ENCODE measurements at regions not wholly inside any gene's neighbourhood (a gene's known extent, or its start where the extent isn't known, plus 50 kb on each side); places are given as distances from the start of the nearest gene placed in this dataset.

GRCh38 chr11:10933455-10934292 is 75.8 kb upstream of the ZBED5 start:
- DNase-seq (ENCODE audit: low read depth in 3 of 3, low spot score in 2 of 3): peak; percentile 88 to 94 (median 89)

- DNase-seq (ENCODE audit: low read depth in 3 of 3, low spot score in 2 of 3): no peak
Measured at GRCh38 chr11:10932976-10933375, 75.1 kb upstream of the ZBED5 start.

DNA sequence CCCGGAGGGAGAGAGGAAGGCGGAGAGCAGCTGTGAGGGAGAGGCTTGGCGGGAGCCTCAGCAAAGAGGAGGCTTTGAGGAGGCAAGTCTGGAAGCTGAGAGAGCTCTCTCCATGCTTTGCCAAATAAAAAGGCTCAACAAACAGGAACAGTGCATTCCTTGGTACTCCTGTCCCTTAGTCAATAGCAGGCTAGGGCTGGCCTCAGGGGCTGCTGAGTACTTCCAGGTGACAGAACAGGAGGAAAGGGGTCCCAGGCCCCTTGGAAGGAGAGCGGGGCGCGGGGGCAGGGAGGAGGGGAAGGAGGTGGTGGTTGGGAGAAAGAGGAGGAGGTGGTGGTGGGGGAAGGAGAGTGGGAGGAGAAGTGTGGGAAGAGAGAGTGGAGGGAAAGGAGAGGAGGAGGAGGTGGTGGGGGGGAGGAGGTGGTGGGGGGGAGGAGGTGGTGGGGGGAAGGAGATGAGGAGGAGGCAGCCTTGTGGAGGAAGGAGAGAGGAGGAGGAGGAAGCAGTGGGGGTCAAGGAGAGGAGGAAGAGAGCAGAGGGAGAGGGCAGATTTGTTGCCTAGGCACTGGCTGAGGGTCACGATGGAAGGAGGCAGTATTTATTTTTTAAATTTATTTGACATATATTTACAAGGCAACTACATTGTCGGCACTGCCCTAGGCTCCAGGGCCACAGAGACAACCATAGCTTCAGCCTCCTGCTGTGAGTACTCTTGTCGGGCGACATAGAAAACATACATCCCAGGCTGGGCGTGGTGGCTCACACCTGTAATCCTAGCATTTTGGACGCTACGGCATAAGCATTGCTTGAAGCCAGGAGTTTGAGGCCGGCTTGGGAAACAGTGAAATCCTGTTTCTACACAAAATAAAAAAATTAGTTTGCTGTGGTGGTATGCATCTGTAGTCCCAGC is 74.2 kb upstream of the ZBED5 start:
- DNase-seq (ENCODE audit: low read depth in 3 of 3, low spot score in 2 of 3): no peak

- DNase-seq (ENCODE audit: low read depth in 3 of 3, low spot score in 2 of 3): peak; percentile 66 to 72 (median 71)
Measured at GRCh38 chr11:10930972-10931760, 73.3 kb upstream of the ZBED5 start.

GRCh38 chr11:10930224-10930971 is 72.5 kb upstream of the ZBED5 start:
- no peak for DNase-seq (ENCODE audit: low read depth in 3 of 3, low spot score in 2 of 3)

GRCh38 chr11:10927538-10927937 is 69.7 kb upstream of the ZBED5 start:
- DNase-seq (ENCODE audit: low read depth in 3 of 3, low spot score in 2 of 3): no peak

DNA sequence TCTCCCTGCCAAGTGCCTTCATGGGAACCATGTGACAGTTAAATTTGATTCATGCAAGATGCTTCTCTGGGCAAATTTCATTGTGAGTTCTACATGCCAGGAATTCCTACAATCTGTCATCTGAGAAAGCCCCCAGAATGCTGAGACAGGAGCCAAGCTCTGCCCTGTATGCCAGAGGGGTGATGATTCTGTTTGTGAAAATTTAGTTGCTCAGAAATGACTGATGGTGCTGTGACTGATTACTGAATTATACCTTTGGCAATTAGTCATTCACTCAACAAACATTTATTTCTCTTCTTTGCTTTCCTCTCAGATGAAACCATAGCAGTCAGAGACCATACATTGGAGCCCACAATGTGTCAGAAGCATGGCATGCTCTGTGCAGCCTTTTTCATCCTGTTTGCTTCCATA is 69.0 kb upstream of the ZBED5 start:
- no peak for DNase-seq (ENCODE audit: low read depth in 3 of 3, low spot score in 2 of 3)

GRCh38 chr11:10925149-10925926 is 67.5 kb upstream of the ZBED5 start:
- no peak for DNase-seq (ENCODE audit: low read depth in 3 of 3, low spot score in 2 of 3)

- no peak for DNase-seq (ENCODE audit: low read depth in 3 of 3, low spot score in 2 of 3)
Measured at GRCh38 chr11:10923882-10924281, 66.0 kb upstream of the ZBED5 start.

DNA sequence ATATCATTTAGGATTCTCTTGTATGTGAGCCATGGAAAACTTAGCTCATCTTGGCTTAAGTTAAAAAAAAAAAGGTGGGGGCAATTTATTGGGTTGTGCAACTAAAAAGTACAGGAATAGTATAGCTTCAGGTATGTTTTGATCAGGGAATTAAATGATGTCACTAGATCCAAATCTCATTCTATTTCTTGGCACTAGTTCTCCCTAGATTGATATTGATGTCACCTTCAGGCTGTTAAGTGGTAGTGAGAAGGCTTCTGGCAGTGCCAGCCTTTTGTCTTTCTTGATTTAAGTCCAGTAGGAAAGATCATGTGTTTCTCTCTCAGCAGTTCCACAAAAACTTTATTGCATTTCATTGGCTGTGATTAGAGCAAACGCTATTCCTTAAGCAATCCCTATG is 65.0 kb upstream of the ZBED5 start:
- no peak for DNase-seq (ENCODE audit: low read depth in 3 of 3, low spot score in 2 of 3)

DNA sequence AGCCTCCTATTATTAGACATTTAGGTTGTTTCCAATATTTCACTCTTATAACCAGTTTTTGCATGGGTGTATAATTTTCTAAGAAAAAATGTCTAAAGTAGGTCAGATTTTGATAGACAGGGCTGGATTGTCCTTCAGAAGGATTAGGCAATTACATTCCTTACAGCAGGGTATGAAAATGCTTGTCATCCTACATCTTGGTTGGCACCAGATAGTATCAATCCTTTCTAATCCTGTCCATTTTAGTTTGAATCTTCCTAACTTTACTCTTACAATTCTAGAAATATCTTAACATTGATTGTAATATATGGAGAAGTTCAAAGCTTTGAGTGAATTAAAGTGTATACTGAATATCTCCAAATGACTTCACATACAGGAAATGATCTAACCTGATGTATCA is 63.0 kb upstream of the ZBED5 start:
- DNase-seq (ENCODE audit: low read depth in 3 of 3, low spot score in 2 of 3): no peak

GRCh38 chr11:10920205-10920604 is 62.4 kb upstream of the ZBED5 start:
- no peak for DNase-seq (ENCODE audit: low read depth in 3 of 3, low spot score in 2 of 3)

- DNase-seq (ENCODE audit: low read depth in 3 of 3, low spot score in 2 of 3): no peak
Measured at GRCh38 chr11:10918698-10919097, 60.8 kb upstream of the ZBED5 start.

- no peak for DNase-seq (ENCODE audit: low read depth in 3 of 3, low spot score in 2 of 3)
Measured at GRCh38 chr11:10918275-10918674, 60.4 kb upstream of the ZBED5 start.

- no peak for DNase-seq (ENCODE audit: low read depth in 3 of 3, low spot score in 2 of 3)
Measured at GRCh38 chr11:10917802-10918201, 59.9 kb upstream of the ZBED5 start.

DNA sequence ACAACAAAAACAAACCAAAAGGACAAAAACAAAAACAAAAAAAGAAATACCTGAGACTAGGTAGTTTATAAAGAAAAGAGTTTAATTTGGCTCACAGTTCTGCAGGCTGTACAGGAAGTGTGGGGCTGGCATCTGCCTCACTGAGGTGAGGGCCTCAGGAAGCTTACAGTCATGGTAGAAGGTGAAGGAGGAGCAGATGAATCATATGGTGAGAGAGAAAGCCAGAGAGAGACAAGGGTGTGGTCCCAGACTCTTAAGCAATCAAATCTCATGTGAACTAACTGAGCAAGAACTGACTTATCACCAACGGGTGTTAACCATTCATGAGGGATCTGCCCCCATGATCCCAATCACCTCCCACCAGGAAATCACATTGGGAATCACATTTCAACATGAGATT is 58.8 kb upstream of the ZBED5 start:
- DNase-seq (ENCODE audit: low read depth in 3 of 3, low spot score in 2 of 3): no peak

DNA sequence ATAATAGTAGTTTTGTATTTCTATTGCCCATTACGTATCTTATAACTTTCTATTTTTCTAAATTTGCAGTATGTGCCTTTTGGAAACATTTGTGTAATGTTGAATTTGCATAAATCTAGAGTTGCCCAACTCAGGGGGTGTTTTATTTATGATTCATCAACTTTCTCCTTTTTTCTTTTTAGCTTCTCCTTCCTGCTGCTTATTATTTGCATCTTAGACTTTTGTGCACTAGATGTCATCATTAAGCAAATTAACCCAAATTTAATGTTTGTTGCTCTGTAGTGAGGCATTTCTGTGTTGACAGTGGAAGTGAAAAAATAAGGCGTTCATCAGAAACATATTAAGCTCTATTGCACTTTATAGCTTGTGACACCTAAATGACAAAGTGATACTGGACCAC is 56.2 kb upstream of the ZBED5 start:
- DNase-seq (ENCODE audit: low read depth in 3 of 3, low spot score in 2 of 3): no peak

GRCh38 chr11:10913075-10913474 is 55.2 kb upstream of the ZBED5 start:
- no peak for DNase-seq (ENCODE audit: low read depth in 3 of 3, low spot score in 2 of 3)

DNA sequence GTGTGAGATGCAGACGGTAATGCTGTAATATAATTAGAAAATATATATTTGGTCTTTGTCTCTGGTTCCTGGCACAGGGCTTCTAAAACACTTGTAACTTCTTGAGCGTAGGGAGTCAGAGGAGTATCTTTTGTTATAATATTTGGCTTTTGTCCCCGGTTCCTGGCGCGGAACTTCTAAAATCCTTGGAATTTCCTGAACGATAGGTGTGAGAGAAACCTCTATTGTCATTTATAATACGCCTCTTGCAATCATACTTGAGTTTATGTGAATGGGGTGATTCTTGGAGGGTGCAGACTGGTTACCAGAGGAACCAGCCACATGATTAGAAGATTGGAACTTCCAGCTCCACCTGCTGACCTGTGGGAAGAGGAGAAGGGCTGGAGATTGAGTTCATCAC is 54.1 kb upstream of the ZBED5 start:
- DNase-seq (ENCODE audit: low read depth in 3 of 3, low spot score in 2 of 3): no peak

Measured in right renal cortex interstitium (tissue), 3 donors.